ENCODE measurements at regions not wholly inside any gene's neighbourhood (a gene's known extent, or its start where the extent isn't known, plus 50 kb on each side); places are given as distances from the start of the nearest gene placed in this dataset.

DNA sequence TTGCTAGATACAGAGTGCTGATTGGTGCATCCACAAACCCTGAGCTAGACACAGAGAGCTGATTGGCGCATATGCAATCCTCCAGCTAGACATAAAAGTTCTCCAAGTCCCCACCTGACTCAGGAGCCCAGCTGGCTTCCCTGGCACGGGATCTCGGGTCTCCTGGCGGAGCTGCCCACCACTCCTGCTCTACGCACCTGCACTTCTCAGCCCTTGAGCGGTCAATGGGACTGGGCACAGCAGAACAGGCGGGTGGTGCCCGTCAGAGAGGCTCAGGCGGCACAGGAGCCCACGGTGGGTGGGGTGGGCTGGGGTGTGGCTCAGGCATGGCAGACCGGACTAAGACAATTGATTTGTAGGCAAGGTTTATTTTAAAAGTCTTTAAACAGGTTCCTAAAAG is 1365.5 kb downstream of the FAM181B start:
- TF ChIP-seq, protein P1, sequence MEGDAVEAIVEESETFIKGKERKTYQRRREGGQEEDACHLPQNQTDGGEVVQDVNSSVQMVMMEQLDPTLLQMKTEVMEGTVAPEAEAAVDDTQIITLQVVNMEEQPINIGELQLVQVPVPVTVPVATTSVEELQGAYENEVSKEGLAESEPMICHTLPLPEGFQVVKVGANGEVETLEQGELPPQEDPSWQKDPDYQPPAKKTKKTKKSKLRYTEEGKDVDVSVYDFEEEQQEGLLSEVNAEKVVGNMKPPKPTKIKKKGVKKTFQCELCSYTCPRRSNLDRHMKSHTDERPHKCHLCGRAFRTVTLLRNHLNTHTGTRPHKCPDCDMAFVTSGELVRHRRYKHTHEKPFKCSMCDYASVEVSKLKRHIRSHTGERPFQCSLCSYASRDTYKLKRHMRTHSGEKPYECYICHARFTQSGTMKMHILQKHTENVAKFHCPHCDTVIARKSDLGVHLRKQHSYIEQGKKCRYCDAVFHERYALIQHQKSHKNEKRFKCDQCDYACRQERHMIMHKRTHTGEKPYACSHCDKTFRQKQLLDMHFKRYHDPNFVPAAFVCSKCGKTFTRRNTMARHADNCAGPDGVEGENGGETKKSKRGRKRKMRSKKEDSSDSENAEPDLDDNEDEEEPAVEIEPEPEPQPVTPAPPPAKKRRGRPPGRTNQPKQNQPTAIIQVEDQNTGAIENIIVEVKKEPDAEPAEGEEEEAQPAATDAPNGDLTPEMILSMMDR (IDR thresholded peaks at IDR 0.05; ENCODE audit: low read length) = no peak
- TF ChIP-seq EZH2 (IDR thresholded peaks at IDR 0.05; ENCODE audit: borderline replicate concordance, low read length) = no peak

Measured in OCI-LY1 (cell line).